Dendritic cell treated with granulocyte-macrophage colony-stimulating factor and Interleukin-4, amounts not matched to agents 40 ng/mL and 50 ng/mL, for 4 days (primary cell): ENCODE measurements at regions not wholly inside any gene's neighbourhood (a gene's known extent, or its start where the extent isn't known, plus 50 kb on each side); places are given as distances from the start of the nearest gene placed in this dataset.

Experiments
- H3K27ac Mint-ChIP-seq: one replicate; pipeline ENCODE4 v1.8.0; 2022; ENCODE audit warnings: mild to moderate bottlenecking, mixed read lengths
- H3K27me3 Mint-ChIP-seq: one replicate; pipeline ENCODE4 v1.8.0; 2022; ENCODE audit warnings: mild to moderate bottlenecking, mixed read lengths
- H3K36me3 Mint-ChIP-seq: one replicate; pipeline ENCODE4 v1.8.0; 2022; ENCODE audit warnings: low read depth, mixed read lengths
- H3K4me1 Mint-ChIP-seq: one replicate; pipeline ENCODE4 v1.8.0; 2022; ENCODE audit warnings: low read depth, mixed read lengths
- H3K4me3 Mint-ChIP-seq: one replicate; pipeline ENCODE4 v1.8.0; 2022; ENCODE audit warnings: mild to moderate bottlenecking, moderate library complexity, mixed read lengths
- H3K9me3 Mint-ChIP-seq: one replicate; pipeline ENCODE4 v1.8.0; 2022; ENCODE audit warnings: mixed read lengths
- intact Hi-C: fragments of 100-400 bp; cut with micrococcal nuclease; formaldehyde crosslinking; loops from one replicate; pipeline ENCODE4 v1.15.0; 2022

- Mint-ChIP-seq H3K9me3 (peaks cover 9% of the 10 kb centered on the region), H3K4me3 (no peak overlapping the region), H3K27me3 (no peaks in the 10 kb centered on the region), H3K4me1 (no peaks in the 10 kb centered on the region), H3K36me3 (no peaks in the 10 kb centered on the region), H3K27ac (no peak overlapping the region)
- intact Hi-C loops = no loop called here
These were observed 617.2 kb upstream of the CHORDC1 start for GRCh38 chr11:90840071-90840470.

GRCh38 chr11:90836031-90836430, 613.2 kb upstream of the CHORDC1 start:
- Mint-ChIP-seq H3K9me3 (peaks cover 9% of the 10 kb centered on the region), H3K4me3 (no peak overlapping the region), H3K27me3 (no peaks in the 10 kb centered on the region), H3K4me1 (no peaks in the 10 kb centered on the region), H3K36me3 (no peaks in the 10 kb centered on the region), H3K27ac (no peak overlapping the region)
- intact Hi-C loops = no loop called here

- H3K9me3 Mint-ChIP-seq = peaks cover 47% of the 10 kb centered on the region
- H3K36me3 Mint-ChIP-seq = no peaks in the 10 kb centered on the region
- no peak overlapping the region for H3K27ac Mint-ChIP-seq
- no peaks in the 10 kb centered on the region for H3K4me1 Mint-ChIP-seq
- no peaks in the 10 kb centered on the region for H3K27me3 Mint-ChIP-seq
- intact Hi-C loops = no loop called here
- H3K4me3 Mint-ChIP-seq = no peak overlapping the region
These were observed 600.6 kb upstream of the CHORDC1 start for GRCh38 chr11:90823446-90823845.

- Mint-ChIP-seq H3K27ac (no peak overlapping the region), H3K36me3 (no peaks in the 10 kb centered on the region), H3K4me3 (no peak overlapping the region), H3K27me3 (no peaks in the 10 kb centered on the region), H3K9me3 (peaks cover 47% of the 10 kb centered on the region), H3K4me1 (no peaks in the 10 kb centered on the region)
- intact Hi-C loops = no loop called here
These were observed 600.1 kb upstream of the CHORDC1 start for GRCh38 chr11:90822996-90823395.

- no peak overlapping the region for H3K27ac Mint-ChIP-seq
- intact Hi-C loops = loop anchor here (10.0 kb wide), 1 partner anchor 57 kb away; no protein-coding TSS in a partner anchor
- H3K4me1 Mint-ChIP-seq = no peaks in the 10 kb centered on the region
- H3K4me3 Mint-ChIP-seq = no peak overlapping the region
- peaks cover 53% of the 10 kb centered on the region for H3K9me3 Mint-ChIP-seq
- H3K27me3 Mint-ChIP-seq = no peaks in the 10 kb centered on the region
- no peaks in the 10 kb centered on the region for H3K36me3 Mint-ChIP-seq
These were observed 595.4 kb upstream of the CHORDC1 start for GRCh38 chr11:90818196-90818745.

GRCh38 chr11:90809581-90809980, 586.7 kb upstream of the CHORDC1 start:
- Mint-ChIP-seq H3K27me3 (no peaks in the 10 kb centered on the region), H3K4me1 (no peaks in the 10 kb centered on the region), H3K9me3 (peaks cover 6% of the 10 kb centered on the region), H3K36me3 (no peaks in the 10 kb centered on the region), H3K27ac (no peak overlapping the region), H3K4me3 (no peak overlapping the region)
- intact Hi-C loops = no loop called here

GRCh38 chr11:90805172-90805571, 582.3 kb upstream of the CHORDC1 start:
- intact Hi-C loops = no loop called here

GRCh38 chr11:90803831-90804230, 581.0 kb upstream of the CHORDC1 start:
- no peak overlapping the region for H3K27ac Mint-ChIP-seq
- no peaks in the 10 kb centered on the region for H3K4me1 Mint-ChIP-seq
- no peak overlapping the region for H3K4me3 Mint-ChIP-seq
- intact Hi-C loops = no loop called here
- peaks cover 23% of the 10 kb centered on the region for H3K9me3 Mint-ChIP-seq
- no peaks in the 10 kb centered on the region for H3K36me3 Mint-ChIP-seq
- no peaks in the 10 kb centered on the region for H3K27me3 Mint-ChIP-seq

More at GRCh38 chr11:90805172-90805571, 582.3 kb upstream of the CHORDC1 start:
- H3K27ac Mint-ChIP-seq = no peak overlapping the region
- no peaks in the 10 kb centered on the region for H3K27me3 Mint-ChIP-seq
- no peaks in the 10 kb centered on the region for H3K4me1 Mint-ChIP-seq
- H3K4me3 Mint-ChIP-seq = no peak overlapping the region
- H3K36me3 Mint-ChIP-seq = no peaks in the 10 kb centered on the region
- H3K9me3 Mint-ChIP-seq = peaks cover 22% of the 10 kb centered on the region

- H3K4me3 Mint-ChIP-seq = no peak overlapping the region
- H3K36me3 Mint-ChIP-seq = no peaks in the 10 kb centered on the region
- no peaks in the 10 kb centered on the region for H3K4me1 Mint-ChIP-seq
- H3K27me3 Mint-ChIP-seq = no peaks in the 10 kb centered on the region
- peaks cover 28% of the 10 kb centered on the region for H3K9me3 Mint-ChIP-seq
- intact Hi-C loops = no loop called here
- no peak overlapping the region for H3K27ac Mint-ChIP-seq
These were observed 580.5 kb upstream of the CHORDC1 start for GRCh38 chr11:90803366-90803765.

GRCh38 chr11:90798769-90799168, 575.9 kb upstream of the CHORDC1 start:
- no peaks in the 10 kb centered on the region for H3K36me3 Mint-ChIP-seq
- H3K4me1 Mint-ChIP-seq = no peaks in the 10 kb centered on the region
- peaks cover 30% of the 10 kb centered on the region for H3K9me3 Mint-ChIP-seq
- H3K4me3 Mint-ChIP-seq = no peak overlapping the region
- intact Hi-C loops = no loop called here
- no peak overlapping the region for H3K27ac Mint-ChIP-seq
- H3K27me3 Mint-ChIP-seq = no peaks in the 10 kb centered on the region

GRCh38 chr11:90795746-90796145, 572.9 kb upstream of the CHORDC1 start:
- H3K27ac Mint-ChIP-seq = no peak overlapping the region
- no peaks in the 10 kb centered on the region for H3K27me3 Mint-ChIP-seq
- no peaks in the 10 kb centered on the region for H3K36me3 Mint-ChIP-seq
- H3K9me3 Mint-ChIP-seq = peaks cover 28% of the 10 kb centered on the region
- H3K4me1 Mint-ChIP-seq = no peaks in the 10 kb centered on the region
- no peak overlapping the region for H3K4me3 Mint-ChIP-seq
- intact Hi-C loops = no loop called here

GRCh38 chr11:90788961-90789360, 566.1 kb upstream of the CHORDC1 start:
- Mint-ChIP-seq H3K4me1 (no peaks in the 10 kb centered on the region), H3K9me3 (peaks cover 34% of the 10 kb centered on the region), H3K4me3 (no peak overlapping the region), H3K27me3 (no peaks in the 10 kb centered on the region), H3K27ac (no peak overlapping the region), H3K36me3 (no peaks in the 10 kb centered on the region)
- intact Hi-C loops = no loop called here

GRCh38 chr11:90784241-90784814, 561.5 kb upstream of the CHORDC1 start:
- intact Hi-C loops = no loop called here
- H3K27ac Mint-ChIP-seq = no peak overlapping the region

GRCh38 chr11:90783111-90783510, 560.3 kb upstream of the CHORDC1 start:
- intact Hi-C loops = no loop called here
- no peaks in the 10 kb centered on the region for H3K36me3 Mint-ChIP-seq
- no peaks in the 10 kb centered on the region for H3K27me3 Mint-ChIP-seq
- H3K27ac Mint-ChIP-seq = no peak overlapping the region
- peaks cover 30% of the 10 kb centered on the region for H3K9me3 Mint-ChIP-seq
- H3K4me1 Mint-ChIP-seq = no peaks in the 10 kb centered on the region
- H3K4me3 Mint-ChIP-seq = no peak overlapping the region

More at GRCh38 chr11:90784241-90784814, 561.5 kb upstream of the CHORDC1 start:
- Mint-ChIP-seq H3K9me3 (peaks cover 33% of the 10 kb centered on the region), H3K36me3 (no peaks in the 10 kb centered on the region), H3K27me3 (no peaks in the 10 kb centered on the region), H3K4me1 (no peaks in the 10 kb centered on the region), H3K4me3 (no peak overlapping the region)

GRCh38 chr11:90779098-90779497, 556.2 kb upstream of the CHORDC1 start:
- no peaks in the 10 kb centered on the region for H3K4me1 Mint-ChIP-seq
- no peak overlapping the region for H3K4me3 Mint-ChIP-seq
- H3K36me3 Mint-ChIP-seq = no peaks in the 10 kb centered on the region
- H3K9me3 Mint-ChIP-seq = peaks cover 46% of the 10 kb centered on the region
- intact Hi-C loops = no loop called here
- no peaks in the 10 kb centered on the region for H3K27me3 Mint-ChIP-seq
- no peak overlapping the region for H3K27ac Mint-ChIP-seq
